Lower leg skin (tissue), 3 donors: ENCODE measurements at regions not wholly inside any gene's neighbourhood (a gene's known extent, or its start where the extent isn't known, plus 50 kb on each side); places are given as distances from the start of the nearest gene placed in this dataset.

Experiments
- POLR2A ChIP-seq, 2 donors: fragments of 450-650 bp; IDR thresholded peaks; one replicate each; pipeline ENCODE4 v1.6.1; 2016 to 2017; ENCODE audit warnings: antibody characterized with exemption in 2 of 2, mild to moderate bottlenecking in 1 of 2, moderate library complexity in 1 of 2
- TF ChIP-seq, protein P1 (sequence below), 3 donors: fragments of 450-650 bp; IDR thresholded peaks; one replicate each; pipeline ENCODE4 v1.5.1; 2016; ENCODE audit warnings: antibody characterized with exemption in 3 of 3, mild to moderate bottlenecking in 3 of 3, moderate library complexity in 2 of 3

DNA sequence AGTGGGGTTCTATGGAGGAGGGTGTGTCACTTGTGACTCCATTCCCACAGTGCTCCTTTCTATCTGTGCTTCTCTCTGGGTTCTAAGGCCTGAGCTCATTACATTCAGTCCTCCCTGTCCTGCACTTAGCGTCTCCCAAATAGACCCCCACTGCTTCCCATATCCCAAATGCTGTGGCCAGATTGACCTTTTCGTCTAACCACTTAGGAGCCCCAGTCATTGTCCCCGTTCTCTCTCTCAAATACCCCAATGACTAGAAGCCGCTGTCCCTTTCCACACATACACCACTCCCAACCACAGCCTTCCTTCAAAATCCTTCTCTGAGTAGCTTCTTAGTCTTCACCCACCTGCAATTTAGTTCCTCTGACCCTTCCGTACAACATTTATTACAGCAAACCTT is 146.5 kb downstream of the TRIM43 start:
- TF ChIP-seq POLR2A (IDR thresholded peaks at IDR 0.05), result no peak
- TF ChIP-seq, protein P1, sequence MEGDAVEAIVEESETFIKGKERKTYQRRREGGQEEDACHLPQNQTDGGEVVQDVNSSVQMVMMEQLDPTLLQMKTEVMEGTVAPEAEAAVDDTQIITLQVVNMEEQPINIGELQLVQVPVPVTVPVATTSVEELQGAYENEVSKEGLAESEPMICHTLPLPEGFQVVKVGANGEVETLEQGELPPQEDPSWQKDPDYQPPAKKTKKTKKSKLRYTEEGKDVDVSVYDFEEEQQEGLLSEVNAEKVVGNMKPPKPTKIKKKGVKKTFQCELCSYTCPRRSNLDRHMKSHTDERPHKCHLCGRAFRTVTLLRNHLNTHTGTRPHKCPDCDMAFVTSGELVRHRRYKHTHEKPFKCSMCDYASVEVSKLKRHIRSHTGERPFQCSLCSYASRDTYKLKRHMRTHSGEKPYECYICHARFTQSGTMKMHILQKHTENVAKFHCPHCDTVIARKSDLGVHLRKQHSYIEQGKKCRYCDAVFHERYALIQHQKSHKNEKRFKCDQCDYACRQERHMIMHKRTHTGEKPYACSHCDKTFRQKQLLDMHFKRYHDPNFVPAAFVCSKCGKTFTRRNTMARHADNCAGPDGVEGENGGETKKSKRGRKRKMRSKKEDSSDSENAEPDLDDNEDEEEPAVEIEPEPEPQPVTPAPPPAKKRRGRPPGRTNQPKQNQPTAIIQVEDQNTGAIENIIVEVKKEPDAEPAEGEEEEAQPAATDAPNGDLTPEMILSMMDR (IDR thresholded peaks at IDR 0.05), result no peak
